Fibroblast of lung (primary cell): ENCODE measurements at regions not wholly inside any gene's neighbourhood (a gene's known extent, or its start where the extent isn't known, plus 50 kb on each side); places are given as distances from the start of the nearest gene placed in this dataset.

Experiments
- DNase-seq, 2 donors: peaks; one replicate each; pipeline versions ENCODE4 v3.0.0 to v3.0.0-alpha.2; 2010; ENCODE audit warnings: low read depth in 2 of 2
- H2AFZ ChIP-seq: 2 replicates; pipeline ENCODE4 v1.5.1; 2012; ENCODE audit warnings: low read length, control low read depth, inconsistent platforms
- H3K27ac ChIP-seq: 2 replicates; pipeline ENCODE4 v1.5.1; 2011; ENCODE audit warnings: low read length, control low read depth; ENCODE audit not compliant: insufficient read depth
- H3K27me3 ChIP-seq: 2 replicates; pipeline ENCODE4 v1.5.1; 2011; ENCODE audit warnings: mild to moderate bottlenecking, low read length; ENCODE audit not compliant: control insufficient read depth, insufficient read depth
- H3K36me3 ChIP-seq: 2 replicates; pipeline ENCODE4 v1.5.1; 2011; ENCODE audit warnings: low read length; ENCODE audit not compliant: control insufficient read depth, insufficient read depth
- H3K4me1 ChIP-seq: 2 replicates; pipeline ENCODE4 v1.5.1; 2011; ENCODE audit warnings: low read length; ENCODE audit not compliant: control insufficient read depth, insufficient read depth; ENCODE audit errors: extremely low read depth
- H3K4me2 ChIP-seq: 2 replicates; pipeline ENCODE4 v1.5.1; 2011; ENCODE audit warnings: low read length, control low read depth; ENCODE audit not compliant: insufficient read depth; ENCODE audit errors: extremely low read depth
- H3K4me3 ChIP-seq, 4 experiments: fragments of 200-600 bp in 1 of 4; sonication (generic) in 1 of 4; replicated peaks in 1 of 4; 2 replicates each; pipeline ENCODE4 v1.5.1; 2011 to 2016; ENCODE audit warnings: low read length in 4 of 4, low read depth in 3 of 4, mild to moderate bottlenecking in 3 of 4, control low read depth in 2 of 4, inconsistent platforms in 1 of 4, mixed read lengths in 1 of 4; ENCODE audit not compliant: insufficient read depth in 1 of 4; ENCODE audit errors: control extremely low read depth in 1 of 4
- H3K79me2 ChIP-seq: 2 replicates; pipeline ENCODE4 v1.5.1; 2012; ENCODE audit warnings: mild to moderate bottlenecking, low read length, inconsistent platforms; ENCODE audit not compliant: control insufficient read depth, insufficient read depth
- H3K9ac ChIP-seq: 2 replicates; pipeline ENCODE4 v1.5.1; 2011; ENCODE audit warnings: mild to moderate bottlenecking, low read length, control low read depth; ENCODE audit not compliant: insufficient read depth
- H3K9me3 ChIP-seq: 2 replicates; pipeline ENCODE4 v1.5.1; 2012; ENCODE audit warnings: low read depth, low read length; ENCODE audit not compliant: control insufficient read depth, insufficient read depth
- H4K20me1 ChIP-seq: 2 replicates; pipeline ENCODE4 v1.5.1; 2011; ENCODE audit warnings: low read length; ENCODE audit not compliant: control insufficient read depth, insufficient read depth; ENCODE audit errors: extremely low read depth
- EZH2 ChIP-seq: IDR thresholded peaks from 2 replicates; pipeline ENCODE4 v1.5.1; 2012; ENCODE audit warnings: low read length, control low read depth, mild to moderate bottlenecking; ENCODE audit errors: missing control alignments
- TF ChIP-seq, protein P1 (sequence below), 2 donors: IDR thresholded peaks in 1 of 2; conservative IDR thresholded peaks in 1 of 2; 1 replicate in 1 of 2; 2 replicates in 1 of 2; pipeline ENCODE4 v1.5.1; 2011 to 2012; ENCODE audit warnings: low read length in 2 of 2, control low read depth in 1 of 2, inconsistent platforms in 1 of 2, low read depth in 1 of 2, mild to moderate bottlenecking in 1 of 2

- Histone ChIP-seq H4K20me1 (no peaks in the 10 kb centered on the region), H3K27ac (no peak overlapping the region), H3K9ac (no peak overlapping the region), H3K4me2 (no peak overlapping the region), H3K27me3 (no peaks in the 10 kb centered on the region), H3K36me3 (no peaks in the 10 kb centered on the region), H2AFZ (no peak overlapping the region), H3K79me2 (no peaks in the 10 kb centered on the region), H3K4me1 (no peaks in the 10 kb centered on the region), H3K4me3 (no peak overlapping the region), H3K9me3 (no peaks in the 10 kb centered on the region)
- TF ChIP-seq EZH2, result no peak
- TF ChIP-seq, protein P1, sequence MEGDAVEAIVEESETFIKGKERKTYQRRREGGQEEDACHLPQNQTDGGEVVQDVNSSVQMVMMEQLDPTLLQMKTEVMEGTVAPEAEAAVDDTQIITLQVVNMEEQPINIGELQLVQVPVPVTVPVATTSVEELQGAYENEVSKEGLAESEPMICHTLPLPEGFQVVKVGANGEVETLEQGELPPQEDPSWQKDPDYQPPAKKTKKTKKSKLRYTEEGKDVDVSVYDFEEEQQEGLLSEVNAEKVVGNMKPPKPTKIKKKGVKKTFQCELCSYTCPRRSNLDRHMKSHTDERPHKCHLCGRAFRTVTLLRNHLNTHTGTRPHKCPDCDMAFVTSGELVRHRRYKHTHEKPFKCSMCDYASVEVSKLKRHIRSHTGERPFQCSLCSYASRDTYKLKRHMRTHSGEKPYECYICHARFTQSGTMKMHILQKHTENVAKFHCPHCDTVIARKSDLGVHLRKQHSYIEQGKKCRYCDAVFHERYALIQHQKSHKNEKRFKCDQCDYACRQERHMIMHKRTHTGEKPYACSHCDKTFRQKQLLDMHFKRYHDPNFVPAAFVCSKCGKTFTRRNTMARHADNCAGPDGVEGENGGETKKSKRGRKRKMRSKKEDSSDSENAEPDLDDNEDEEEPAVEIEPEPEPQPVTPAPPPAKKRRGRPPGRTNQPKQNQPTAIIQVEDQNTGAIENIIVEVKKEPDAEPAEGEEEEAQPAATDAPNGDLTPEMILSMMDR (conservative IDR thresholded peaks at IDR 0.05 in 1 of 2, IDR thresholded peaks at IDR 0.05 in 1 of 2; ENCODE audit: low read depth in 1 of 2, low read length in 2 of 2), result no peak
- no peak for DNase-seq
Measured at GRCh38 chr6:16003197-16003491, 125.7 kb upstream of the MYLIP start.

DNA sequence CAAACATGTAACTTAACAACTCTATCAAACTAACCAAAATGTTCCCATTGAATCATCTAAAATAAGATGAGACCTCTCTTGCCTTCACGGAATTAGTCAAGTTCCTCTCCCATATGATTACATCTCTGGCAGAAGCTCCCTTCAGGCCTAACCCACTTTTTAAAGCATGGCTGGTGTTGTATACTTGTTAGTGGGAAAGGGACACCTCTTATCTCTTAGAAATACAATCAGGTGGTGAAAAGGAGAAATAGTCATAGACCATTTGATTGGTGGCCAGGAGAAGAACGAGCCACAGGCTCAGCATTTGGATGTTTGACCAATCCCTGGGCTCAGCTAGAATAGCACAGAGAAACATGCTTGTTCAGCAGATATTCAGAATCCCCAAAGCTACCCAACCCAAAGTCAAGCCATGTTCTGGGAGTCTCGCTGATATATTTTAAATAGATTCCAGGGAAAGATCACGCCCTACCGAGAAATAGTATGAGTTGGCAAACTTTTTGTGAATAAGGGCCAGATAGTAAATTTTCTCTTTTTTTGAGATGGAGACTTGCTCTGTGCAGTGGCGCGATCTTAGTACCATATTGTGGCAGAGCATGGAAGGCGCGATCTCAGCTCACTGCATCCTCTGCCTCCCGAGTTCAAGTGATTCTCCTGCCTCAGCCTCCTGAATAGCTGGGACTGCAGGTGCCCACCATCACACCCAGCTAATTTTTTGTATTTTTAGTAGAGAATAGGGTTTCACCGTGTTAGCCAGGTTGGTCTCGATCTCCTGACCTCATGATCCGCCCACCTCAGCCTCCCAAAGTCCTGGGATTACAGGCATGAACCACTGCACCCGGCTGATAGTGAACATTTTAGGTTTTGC lies 126.3 kb upstream of the MYLIP start:
- TF ChIP-seq EZH2, result no peak
- TF ChIP-seq, protein P1 (conservative IDR thresholded peaks at IDR 0.05 in 1 of 2, IDR thresholded peaks at IDR 0.05 in 1 of 2; ENCODE audit: low read depth in 1 of 2, low read length in 2 of 2), result no peak
- no peaks in the 10 kb centered on the region for H4K20me1 ChIP-seq
- no peak overlapping the region for H3K27ac ChIP-seq

GRCh38 chr6:16001158-16001557 lies 127.7 kb upstream of the MYLIP start:
- TF ChIP-seq EZH2, result no peak
- TF ChIP-seq, protein P1 (conservative IDR thresholded peaks at IDR 0.05 in 1 of 2, IDR thresholded peaks at IDR 0.05 in 1 of 2; ENCODE audit: low read depth in 1 of 2, low read length in 2 of 2), result no peak
- DNase-seq, result no peak
- Histone ChIP-seq H3K4me1 (no peaks in the 10 kb centered on the region), H3K9ac (no peak overlapping the region), H3K79me2 (no peaks in the 10 kb centered on the region), H3K27ac (no peak overlapping the region), H3K4me2 (no peak overlapping the region), H2AFZ (no peak overlapping the region), H4K20me1 (no peaks in the 10 kb centered on the region), H3K27me3 (no peaks in the 10 kb centered on the region), H3K9me3 (no peaks in the 10 kb centered on the region), H3K4me3 (no peak overlapping the region), H3K36me3 (no peaks in the 10 kb centered on the region)

More for the DNA sequence above, 126.3 kb upstream of the MYLIP start:
- H3K36me3 ChIP-seq, result no peaks in the 10 kb centered on the region
- DNase-seq, result no peak
- H3K27me3 ChIP-seq, result no peaks in the 10 kb centered on the region
- no peak overlapping the region for H3K4me2 ChIP-seq
- H3K79me2 ChIP-seq, result no peaks in the 10 kb centered on the region
- H3K9ac ChIP-seq, result no peak overlapping the region
- H2AFZ ChIP-seq, result no peak overlapping the region
- no peaks in the 10 kb centered on the region for H3K4me1 ChIP-seq
- H3K9me3 ChIP-seq, result no peaks in the 10 kb centered on the region
- no peak overlapping the region for H3K4me3 ChIP-seq
